GM12878 (cell line): ENCODE measurements at regions not wholly inside any gene's neighbourhood (a gene's known extent, or its start where the extent isn't known, plus 50 kb on each side); places are given as distances from the start of the nearest gene placed in this dataset.

Source experiments
- ATAC-seq: fragments of 200-7000 bp; cut with Tn5 transposase; 3 replicates; pipeline ENCODE4 v1.9.1; 2020; ENCODE audit warnings: mild to moderate bottlenecking, moderate library complexity
- BruUV-seq: library from RNA; stranded (reverse); fragments of 400-500 nt; replicated peaks from 2 replicates; lab custom pipeline; 2021; lab: Mats Ljungman, UMichigan
- CTCF ChIA-PET: fragments of 300-600 bp; sonication (Branson Sonifier 250); formaldehyde crosslinking; extraction: SDS; loops from one replicate; lab custom pipeline; 2021; ENCODE audit warnings: inconsistent platforms; lab: Yijun Ruan, JAX
- POLR2A ChIA-PET: fragments of 350-600 bp; formaldehyde crosslinking; extraction: SDS; loops from one replicate; lab custom pipeline; 2021; ENCODE audit warnings: inconsistent platforms; lab: Charles Lee
- RAD21 ChIA-PET: fragments of 300-600 bp; sonication (Branson Sonifier 250); formaldehyde crosslinking; loops from one replicate; lab custom pipeline; 2023; ENCODE audit warnings: antibody characterized with exemption; ENCODE audit not compliant: unreplicated experiment; lab: Charles Lee
- SMC1A ChIA-PET: fragments of 300-600 bp; sonication (Branson Sonifier 250); formaldehyde crosslinking; loops from one replicate; lab custom pipeline; 2023; ENCODE audit not compliant: unreplicated experiment, uncharacterized antibody; lab: Charles Lee
- DNase-seq: peaks from one replicate; pipeline ENCODE4 v3.0.0-alpha.2; 2011; ENCODE audit warnings: low read depth, low spot score
- FAIRE-seq: peaks from 3 replicates; lab custom pipeline; 2011; peaks lifted over from hg19 to GRCh38; lab: Jason Lieb, UNC
- H2AFZ ChIP-seq: 2 replicates; pipeline ENCODE4 v1.6.0; 2011; ENCODE audit warnings: low read depth, low read length, control low read depth; ENCODE audit not compliant: control insufficient read depth
- H3K27ac ChIP-seq: 2 replicates; pipeline ENCODE4 v1.5.1; 2011; ENCODE audit warnings: control low read depth; ENCODE audit not compliant: control insufficient read depth, insufficient read depth
- H3K27me3 ChIP-seq, 2 experiments: replicated peaks in 1 of 2; 2 replicates each; pipeline versions ENCODE4 v1.6.0 to v1.6.1; 2011; ENCODE audit warnings: low read length in 1 of 2; ENCODE audit not compliant: control insufficient read depth in 2 of 2, insufficient read depth in 2 of 2
- H3K36me3 ChIP-seq, 2 experiments: 2 replicates each; pipeline ENCODE4 v1.5.1; 2011; ENCODE audit warnings: low read length in 1 of 2; ENCODE audit not compliant: control insufficient read depth in 2 of 2, insufficient read depth in 2 of 2
- H3K4me1 ChIP-seq: 2 replicates; pipeline ENCODE4 v1.6.1; 2011; ENCODE audit warnings: mild to moderate bottlenecking, low read length, moderate library complexity, mixed read lengths; ENCODE audit not compliant: control insufficient read depth, insufficient read depth
- H3K4me2 ChIP-seq: 2 replicates; pipeline ENCODE4 v1.6.0; 2011; ENCODE audit warnings: control low read depth; ENCODE audit not compliant: control insufficient read depth, insufficient read depth
- H3K4me3 ChIP-seq: fragments of 200-600 bp; sonication (generic); 2 replicates; pipeline ENCODE4 v1.5.1; 2016
- H3K79me2 ChIP-seq: 2 replicates; pipeline ENCODE4 v1.6.0; 2011; ENCODE audit warnings: low read length; ENCODE audit not compliant: control insufficient read depth, insufficient read depth
- H3K9ac ChIP-seq: 2 replicates; pipeline ENCODE4 v1.8.0; 2011; ENCODE audit warnings: low read length, control low read depth, mixed read lengths; ENCODE audit not compliant: control insufficient read depth, insufficient read depth
- H3K9me3 ChIP-seq: replicated peaks from 3 replicates; pipeline ENCODE4 v1.5.1; 2011; ENCODE audit warnings: mild to moderate bottlenecking, low read length; ENCODE audit not compliant: control insufficient read depth, insufficient read depth
- H4K20me1 ChIP-seq: 2 replicates; pipeline ENCODE4 v1.6.0; 2011; ENCODE audit not compliant: control insufficient read depth, insufficient read depth
- BACH1 ChIP-seq: fragments of 450-650 bp; IDR thresholded peaks from 2 replicates; pipeline ENCODE4 v1.6.1; 2017; ENCODE audit warnings: mild to moderate bottlenecking, borderline replicate concordance
- ESRRA ChIP-seq: IDR thresholded peaks from 2 replicates; pipeline ENCODE4 v1.6.1; 2012; ENCODE audit warnings: mild to moderate bottlenecking, low read length, improper control_type of control experiment
- HCFC1 ChIP-seq: fragments of 150-350 bp; IDR thresholded peaks from 2 replicates; pipeline ENCODE4 v1.6.1; 2014; ENCODE audit warnings: low read length
- MTA2 ChIP-seq: fragments of 450-650 bp; IDR thresholded peaks from 2 replicates; pipeline ENCODE4 v1.6.1; 2016; ENCODE audit warnings: low read depth, mild to moderate bottlenecking, moderate library complexity
- PBX3 ChIP-seq: IDR thresholded peaks from 2 replicates; pipeline ENCODE4 v1.6.1; 2011; ENCODE audit warnings: mild to moderate bottlenecking, low read depth, low read length, moderate library complexity; ENCODE audit not compliant: insufficient replicate concordance
- RFX5 ChIP-seq: IDR thresholded peaks from 2 replicates; pipeline ENCODE4 v1.6.1; 2011; ENCODE audit warnings: low read depth, low read length, improper control_type of control experiment
- SMAD1 ChIP-seq: fragments of 450-650 bp; IDR thresholded peaks from 2 replicates; pipeline ENCODE4 v1.6.1; 2018; ENCODE audit warnings: mild to moderate bottlenecking, low read depth; ENCODE audit not compliant: partially characterized antibody
- SMAD5 ChIP-seq: IDR thresholded peaks from 2 replicates; pipeline ENCODE4 v1.6.1; 2016; ENCODE audit warnings: antibody characterized with exemption, low read depth
- SMC3 ChIP-seq: IDR thresholded peaks from 2 replicates; pipeline ENCODE4 v1.6.1; 2011; ENCODE audit warnings: low read length, improper control_type of control experiment, borderline replicate concordance
- STAT3 ChIP-seq: IDR thresholded peaks from 2 replicates; pipeline ENCODE4 v1.6.1; 2011; ENCODE audit warnings: low read depth, low read length, improper control_type of control experiment
- SUZ12 ChIP-seq: fragments of 200-600 bp; sonication (generic); IDR thresholded peaks from one replicate; pipeline ENCODE4 v1.6.1; 2018; ENCODE audit warnings: antibody characterized with exemption, mild to moderate bottlenecking; ENCODE audit not compliant: unreplicated experiment
- TBL1XR1 ChIP-seq: IDR thresholded peaks from 2 replicates; pipeline ENCODE4 v1.6.1; 2012; ENCODE audit warnings: low read depth, low read length, improper control_type of control experiment
- TCF12 ChIP-seq: IDR thresholded peaks from 2 replicates; pipeline ENCODE4 v1.6.1; 2011; ENCODE audit warnings: low read depth, mild to moderate bottlenecking, low read length
- YBX1 ChIP-seq: fragments of 450-650 bp; IDR thresholded peaks from 2 replicates; pipeline ENCODE4 v1.6.1; 2016; ENCODE audit warnings: antibody characterized with exemption
- ZBED1 ChIP-seq: IDR thresholded peaks from 2 replicates; pipeline ENCODE4 v1.6.1; 2016; ENCODE audit warnings: borderline replicate concordance
- ZSCAN29 ChIP-seq: fragments of 450-650 bp; IDR thresholded peaks from 2 replicates; pipeline ENCODE4 v1.6.1; 2017; ENCODE audit warnings: mild to moderate bottlenecking, moderate library complexity
- WGBS: methylation state at CpG from one replicate; pipeline ENCODE4 v1.1.6; 2016; ENCODE audit warnings: low lambda C conversion rate; ENCODE audit not compliant: insufficient replicate concordance, insufficient coverage; ENCODE audit errors: missing lambda C conversion rate; 5-methylcytosine and 5-hydroxymethylcytosine counted together
- in situ Hi-C: fragments of 300-500 bp; cut with MboI; formaldehyde crosslinking; loops from 9 replicates; pipeline ENCODE4 v1.14.3; 2018; ENCODE audit warnings: mixed read lengths
- intact Hi-C: fragments of 100-400 bp; cut with micrococcal nuclease; formaldehyde crosslinking; loops from one replicate; pipeline ENCODE4 v1.14.2; 2022; ENCODE audit not compliant: unreplicated experiment
- TF ChIP-seq, protein P1 (sequence below): IDR thresholded peaks from 2 replicates; pipeline ENCODE4 v1.6.1; 2011; ENCODE audit warnings: borderline replicate concordance, low read depth, mild to moderate bottlenecking, moderate library complexity, mixed read lengths, low read length; ENCODE audit not compliant: insufficient read depth; ENCODE audit errors: extremely low read length
- TF ChIP-seq, protein P2 (sequence below): fragments of 450-650 bp; IDR thresholded peaks from 2 replicates; pipeline ENCODE4 v1.6.1; 2017; ENCODE audit warnings: mild to moderate bottlenecking, low read depth, inconsistent platforms; ENCODE audit not compliant: poor library complexity, severe bottlenecking
- TF ChIP-seq, protein P3 (sequence below): fragments of 450-650 bp; IDR thresholded peaks from 2 replicates; pipeline ENCODE4 v1.6.1; 2017; ENCODE audit warnings: mild to moderate bottlenecking

DNA sequence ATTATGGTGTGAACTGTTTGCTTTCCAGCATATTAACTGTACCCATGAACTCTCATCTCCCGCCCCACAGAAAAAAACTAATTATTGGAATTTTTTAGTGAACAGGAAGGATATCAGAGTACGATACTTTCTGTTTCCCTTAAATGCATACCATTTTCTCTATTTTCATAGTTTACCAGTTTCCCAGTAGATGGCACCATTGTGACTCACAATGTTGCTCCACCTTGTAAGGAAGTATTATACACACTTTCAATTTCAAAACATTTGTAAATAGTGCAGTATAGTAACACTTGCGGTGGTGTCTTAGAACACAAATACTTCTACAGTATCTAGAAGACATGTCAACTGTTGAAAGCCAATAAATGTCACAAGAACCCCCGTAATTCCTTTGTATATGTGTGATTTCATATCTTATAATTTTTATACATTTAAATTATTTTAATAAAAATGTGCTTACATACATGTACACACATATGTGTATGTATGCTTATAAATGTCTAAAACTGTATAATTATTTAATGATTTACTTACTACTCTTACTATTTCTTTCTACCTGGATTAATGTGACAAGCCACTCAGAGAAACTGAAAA, 167.3 kb downstream of the SLIT2 start:
- FAIRE-seq = no peak
- Histone ChIP-seq H4K20me1 (no peaks in the 10 kb centered on the region), H3K27ac (peak overlapping the region; percentile 55; the same call in 1 of the 2 replicates), H3K79me2 (no peaks in the 10 kb centered on the region), H3K36me3 (no peaks in the 10 kb centered on the region), H3K4me3 (peak overlapping the region; percentile 35; the same call in 1 of the 2 replicates), H3K4me2 (peak overlapping the region; percentile 74), H3K27me3 (no peaks in the 10 kb centered on the region), H3K4me1 (no peaks in the 10 kb centered on the region), H3K9me3 (no peaks in the 10 kb centered on the region), H2AFZ (peak overlapping the region; percentile 90), H3K9ac (peak overlapping the region; percentile 34; the same call in 1 of the 2 replicates)
- ATAC-seq = peak; percentile 96
- BruUV-seq = no TSS peak
- 3% methylated on average over 4 of the region's 4 CpGs for WGBS
- ChIA-PET CTCF (interaction anchor here (0.7 to 5.1 kb wide), 6 partner anchors 9 to 342 kb away, joined by 3 to 30 read pairs (median 6); no protein-coding TSS in a partner anchor), POLR2A (no interaction called here), SMC1A (no interaction called here), RAD21 (no interaction called here)
- in situ Hi-C loops (loop anchor here (25.0 kb wide), 2 partner anchors 1343 to 1732 kb away; no protein-coding TSS in a partner anchor), intact Hi-C loops (loop anchor here (2.0 kb wide), 1 partner anchor 266 kb away; no protein-coding TSS in a partner anchor)
- DNase-seq = peak; percentile 40
- TF ChIP-seq BACH1 (no peak), SMAD5 (no peak), ZSCAN29 (no peak), PBX3 (no peak), TBL1XR1 (no peak), HCFC1 (no peak), ZBED1 (no peak), SMC3 (peak; percentile 55; the same call in 1 of the 2 replicates), YBX1 (no peak), SUZ12 (no peak), SMAD1 (no peak), MTA2 (no peak), TCF12 (no peak), ESRRA (no peak), STAT3 (no peak), RFX5 (no peak)
- TF ChIP-seq, protein P1, sequence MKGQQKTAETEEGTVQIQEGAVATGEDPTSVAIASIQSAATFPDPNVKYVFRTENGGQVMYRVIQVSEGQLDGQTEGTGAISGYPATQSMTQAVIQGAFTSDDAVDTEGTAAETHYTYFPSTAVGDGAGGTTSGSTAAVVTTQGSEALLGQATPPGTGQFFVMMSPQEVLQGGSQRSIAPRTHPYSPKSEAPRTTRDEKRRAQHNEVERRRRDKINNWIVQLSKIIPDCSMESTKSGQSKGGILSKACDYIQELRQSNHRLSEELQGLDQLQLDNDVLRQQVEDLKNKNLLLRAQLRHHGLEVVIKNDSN = no peak
- TF ChIP-seq, protein P2, sequence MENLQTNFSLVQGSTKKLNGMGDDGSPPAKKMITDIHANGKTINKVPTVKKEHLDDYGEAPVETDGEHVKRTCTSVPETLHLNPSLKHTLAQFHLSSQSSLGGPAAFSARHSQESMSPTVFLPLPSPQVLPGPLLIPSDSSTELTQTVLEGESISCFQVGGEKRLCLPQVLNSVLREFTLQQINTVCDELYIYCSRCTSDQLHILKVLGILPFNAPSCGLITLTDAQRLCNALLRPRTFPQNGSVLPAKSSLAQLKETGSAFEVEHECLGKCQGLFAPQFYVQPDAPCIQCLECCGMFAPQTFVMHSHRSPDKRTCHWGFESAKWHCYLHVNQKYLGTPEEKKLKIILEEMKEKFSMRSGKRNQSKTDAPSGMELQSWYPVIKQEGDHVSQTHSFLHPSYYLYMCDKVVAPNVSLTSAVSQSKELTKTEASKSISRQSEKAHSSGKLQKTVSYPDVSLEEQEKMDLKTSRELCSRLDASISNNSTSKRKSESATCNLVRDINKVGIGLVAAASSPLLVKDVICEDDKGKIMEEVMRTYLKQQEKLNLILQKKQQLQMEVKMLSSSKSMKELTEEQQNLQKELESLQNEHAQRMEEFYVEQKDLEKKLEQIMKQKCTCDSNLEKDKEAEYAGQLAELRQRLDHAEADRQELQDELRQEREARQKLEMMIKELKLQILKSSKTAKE = peak; percentile 17
- TF ChIP-seq, protein P3, sequence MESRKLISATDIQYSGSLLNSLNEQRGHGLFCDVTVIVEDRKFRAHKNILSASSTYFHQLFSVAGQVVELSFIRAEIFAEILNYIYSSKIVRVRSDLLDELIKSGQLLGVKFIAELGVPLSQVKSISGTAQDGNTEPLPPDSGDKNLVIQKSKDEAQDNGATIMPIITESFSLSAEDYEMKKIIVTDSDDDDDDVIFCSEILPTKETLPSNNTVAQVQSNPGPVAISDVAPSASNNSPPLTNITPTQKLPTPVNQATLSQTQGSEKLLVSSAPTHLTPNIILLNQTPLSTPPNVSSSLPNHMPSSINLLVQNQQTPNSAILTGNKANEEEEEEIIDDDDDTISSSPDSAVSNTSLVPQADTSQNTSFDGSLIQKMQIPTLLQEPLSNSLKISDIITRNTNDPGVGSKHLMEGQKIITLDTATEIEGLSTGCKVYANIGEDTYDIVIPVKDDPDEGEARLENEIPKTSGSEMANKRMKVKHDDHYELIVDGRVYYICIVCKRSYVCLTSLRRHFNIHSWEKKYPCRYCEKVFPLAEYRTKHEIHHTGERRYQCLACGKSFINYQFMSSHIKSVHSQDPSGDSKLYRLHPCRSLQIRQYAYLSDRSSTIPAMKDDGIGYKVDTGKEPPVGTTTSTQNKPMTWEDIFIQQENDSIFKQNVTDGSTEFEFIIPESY = no peak
